ENCODE measurements at regions not wholly inside any gene's neighbourhood (a gene's known extent, or its start where the extent isn't known, plus 50 kb on each side); places are given as distances from the start of the nearest gene placed in this dataset.
"Not testable (repeated sequence)": the region's sequence is repeated elsewhere in the genome, so short reads cannot be mapped to it uniquely, and the experiment has no call there.

GRCh38 chr2:58620093-58620492, 379.0 kb upstream of the FANCL start:
- no peak for DNase-seq

- no peak for DNase-seq
Observed at GRCh38 chr2:58616961-58617360, 375.8 kb upstream of the FANCL start.

- no peak for DNase-seq
Observed at GRCh38 chr2:58614219-58614618, 373.1 kb upstream of the FANCL start.

GRCh38 chr2:58612973-58613372, 371.8 kb upstream of the FANCL start:
- DNase-seq = no peak

GRCh38 chr2:58609326-58609725, 368.2 kb upstream of the FANCL start:
- DNase-seq = no peak

- DNase-seq = no peak
Observed at GRCh38 chr2:58608146-58608545, 367.0 kb upstream of the FANCL start.

GRCh38 chr2:58607448-58607847, 366.3 kb upstream of the FANCL start:
- DNase-seq = no peak

- no peak for DNase-seq
Observed at GRCh38 chr2:58606799-58607198, 365.7 kb upstream of the FANCL start.

- DNase-seq = no peak
Observed at GRCh38 chr2:58604096-58604495, 363.0 kb upstream of the FANCL start.

- no peak for DNase-seq
Observed at GRCh38 chr2:58601017-58601416, 359.9 kb upstream of the FANCL start.

- DNase-seq = no peak
Observed at GRCh38 chr2:58598171-58598570, 357.0 kb upstream of the FANCL start.

GRCh38 chr2:58595714-58596113, 354.6 kb upstream of the FANCL start:
- no peak for DNase-seq

- DNase-seq = no peak
Observed at GRCh38 chr2:58594762-58595161, 353.6 kb upstream of the FANCL start.

GRCh38 chr2:58594175-58594574, 353.1 kb upstream of the FANCL start:
- no peak for DNase-seq

GRCh38 chr2:58586178-58586577, 345.1 kb upstream of the FANCL start:
- DNase-seq = not testable (repeated sequence)

- no peak for DNase-seq
Observed at GRCh38 chr2:58585233-58585632, 344.1 kb upstream of the FANCL start.

- no peak for DNase-seq
Observed at GRCh38 chr2:58584606-58585118, 343.5 kb upstream of the FANCL start.

GRCh38 chr2:58578276-58578675, 337.2 kb upstream of the FANCL start:
- DNase-seq = no peak

GRCh38 chr2:58574873-58575272, 333.7 kb upstream of the FANCL start:
- no peak for DNase-seq

GRCh38 chr2:58572731-58573130, 331.6 kb upstream of the FANCL start:
- DNase-seq = no peak

GRCh38 chr2:58571181-58571852, 330.2 kb upstream of the FANCL start:
- no peak for DNase-seq

GRCh38 chr2:58569475-58570185, 328.5 kb upstream of the FANCL start:
- DNase-seq = no peak

- DNase-seq = no peak
Observed at GRCh38 chr2:58568901-58569300, 327.8 kb upstream of the FANCL start.

- DNase-seq = no peak
Observed at GRCh38 chr2:58562276-58562675, 321.2 kb upstream of the FANCL start.

GRCh38 chr2:58560531-58560930, 319.4 kb upstream of the FANCL start:
- DNase-seq = no peak

Data from CD4-positive, alpha-beta T cell treated with Interleukin-17A for 4 hours (primary cell).